GM18505 (cell line): ENCODE measurements at regions not wholly inside any gene's neighbourhood (a gene's known extent, or its start where the extent isn't known, plus 50 kb on each side); places are given as distances from the start of the nearest gene placed in this dataset.

Source experiments
- ATAC-seq: cut with Tn5 transposase; IDR thresholded peaks from one replicate; pipeline ENCODE4 v1.9.1; 2021; ENCODE audit not compliant: unreplicated experiment
- POLR2A ChIP-seq: IDR thresholded peaks from 4 replicates; pipeline ENCODE4 v1.6.1; 2011; ENCODE audit warnings: borderline replicate concordance; ENCODE audit not compliant: insufficient read depth, insufficient read length; ENCODE audit errors: extremely low read depth

GRCh38 chr4:129623233-129623875 is 527.4 kb downstream of the C4orf33 start:
- ATAC-seq: no peak
- no peak for TF ChIP-seq POLR2A

GRCh38 chr4:129641179-129641578 is 545.2 kb downstream of the C4orf33 start:
- ATAC-seq: peak; percentile 66
- no peak for TF ChIP-seq POLR2A

- TF ChIP-seq POLR2A: no peak
- ATAC-seq: no peak
These were observed 549.5 kb downstream of the C4orf33 start for GRCh38 chr4:129645461-129645860.

- no peak for ATAC-seq
- no peak for TF ChIP-seq POLR2A
These were observed 572.1 kb downstream of the C4orf33 start for GRCh38 chr4:129668092-129668491.

GRCh38 chr4:129672941-129673340 is 577.0 kb downstream of the C4orf33 start:
- ATAC-seq: no peak
- no peak for TF ChIP-seq POLR2A

GRCh38 chr4:129675036-129675435 is 579.1 kb downstream of the C4orf33 start:
- no peak for ATAC-seq
- no peak for TF ChIP-seq POLR2A

- no peak for TF ChIP-seq POLR2A
- ATAC-seq: no peak
These were observed 581.0 kb downstream of the C4orf33 start for GRCh38 chr4:129676934-129677333.

GRCh38 chr4:129682586-129682985 is 586.6 kb downstream of the C4orf33 start:
- no peak for TF ChIP-seq POLR2A
- no peak for ATAC-seq

GRCh38 chr4:129707949-129708348 is 612.0 kb downstream of the C4orf33 start:
- ATAC-seq: no peak
- no peak for TF ChIP-seq POLR2A

- ATAC-seq: no peak
- no peak for TF ChIP-seq POLR2A
These were observed 612.8 kb downstream of the C4orf33 start for GRCh38 chr4:129708784-129709183.

GRCh38 chr4:129738175-129738574 is 642.2 kb downstream of the C4orf33 start:
- TF ChIP-seq POLR2A: no peak
- ATAC-seq: no peak

GRCh38 chr4:129747756-129748155 is 651.8 kb downstream of the C4orf33 start:
- TF ChIP-seq POLR2A: no peak
- ATAC-seq: no peak

- ATAC-seq: no peak
- no peak for TF ChIP-seq POLR2A
These were observed 653.0 kb downstream of the C4orf33 start for GRCh38 chr4:129748991-129749390.

GRCh38 chr4:129751646-129752045 is 655.7 kb downstream of the C4orf33 start:
- TF ChIP-seq POLR2A: no peak
- ATAC-seq: no peak

GRCh38 chr4:129783596-129783995 is 687.6 kb downstream of the C4orf33 start:
- ATAC-seq: no peak

GRCh38 chr4:129788486-129788885 is 692.5 kb downstream of the C4orf33 start:
- ATAC-seq: no peak
- TF ChIP-seq POLR2A: no peak

More at GRCh38 chr4:129783596-129783995, 687.6 kb downstream of the C4orf33 start:
- TF ChIP-seq POLR2A: no peak

- no peak for ATAC-seq
- TF ChIP-seq POLR2A: no peak
These were observed 708.6 kb downstream of the C4orf33 start for GRCh38 chr4:129804461-129804981.
